ENCODE measurements at regions not wholly inside any gene's neighbourhood (a gene's known extent, or its start where the extent isn't known, plus 50 kb on each side); places are given as distances from the start of the nearest gene placed in this dataset.

DNA sequence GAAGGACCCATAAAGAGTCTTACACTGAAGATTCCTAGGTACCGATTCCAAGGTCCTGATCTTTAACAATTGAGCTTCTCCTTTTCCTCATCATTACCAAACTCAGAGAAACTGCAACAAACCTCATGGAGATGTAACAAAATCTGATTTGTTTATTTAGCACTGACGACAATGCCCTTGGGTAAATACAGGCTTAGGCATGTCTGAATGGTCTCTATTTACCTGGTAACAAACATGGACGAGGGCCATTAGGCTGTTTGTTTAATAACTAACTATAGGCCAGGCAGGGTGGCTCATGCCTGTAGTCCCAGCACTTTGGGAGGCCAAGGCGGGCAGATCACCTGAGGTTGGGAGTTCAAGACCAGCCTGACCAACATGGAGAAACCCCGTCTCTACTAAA is 333.3 kb downstream of the AGTPBP1 start:
- Mint-ChIP-seq H3K9me3 (no peaks in the 10 kb centered on the region), H3K4me3 (no peak overlapping the region), H3K4me1 (ENCODE audit: low read depth) (no peaks in the 10 kb centered on the region), H3K27ac (no peak overlapping the region), H3K27me3 (peaks cover 5% of the 10 kb centered on the region), H3K36me3 (ENCODE audit: low read depth) (no peaks in the 10 kb centered on the region)
- intact Hi-C loops (cut with micrococcal nuclease) = no loop called here
- ATAC-seq = no peak
- POLR2A ChIA-PET = no interaction called here
- CTCF ChIA-PET = no interaction called here
- DNase-seq = no peak
- TF ChIP-seq, protein P1, sequence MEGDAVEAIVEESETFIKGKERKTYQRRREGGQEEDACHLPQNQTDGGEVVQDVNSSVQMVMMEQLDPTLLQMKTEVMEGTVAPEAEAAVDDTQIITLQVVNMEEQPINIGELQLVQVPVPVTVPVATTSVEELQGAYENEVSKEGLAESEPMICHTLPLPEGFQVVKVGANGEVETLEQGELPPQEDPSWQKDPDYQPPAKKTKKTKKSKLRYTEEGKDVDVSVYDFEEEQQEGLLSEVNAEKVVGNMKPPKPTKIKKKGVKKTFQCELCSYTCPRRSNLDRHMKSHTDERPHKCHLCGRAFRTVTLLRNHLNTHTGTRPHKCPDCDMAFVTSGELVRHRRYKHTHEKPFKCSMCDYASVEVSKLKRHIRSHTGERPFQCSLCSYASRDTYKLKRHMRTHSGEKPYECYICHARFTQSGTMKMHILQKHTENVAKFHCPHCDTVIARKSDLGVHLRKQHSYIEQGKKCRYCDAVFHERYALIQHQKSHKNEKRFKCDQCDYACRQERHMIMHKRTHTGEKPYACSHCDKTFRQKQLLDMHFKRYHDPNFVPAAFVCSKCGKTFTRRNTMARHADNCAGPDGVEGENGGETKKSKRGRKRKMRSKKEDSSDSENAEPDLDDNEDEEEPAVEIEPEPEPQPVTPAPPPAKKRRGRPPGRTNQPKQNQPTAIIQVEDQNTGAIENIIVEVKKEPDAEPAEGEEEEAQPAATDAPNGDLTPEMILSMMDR (IDR thresholded peaks at IDR 0.05) = no peak

DNA sequence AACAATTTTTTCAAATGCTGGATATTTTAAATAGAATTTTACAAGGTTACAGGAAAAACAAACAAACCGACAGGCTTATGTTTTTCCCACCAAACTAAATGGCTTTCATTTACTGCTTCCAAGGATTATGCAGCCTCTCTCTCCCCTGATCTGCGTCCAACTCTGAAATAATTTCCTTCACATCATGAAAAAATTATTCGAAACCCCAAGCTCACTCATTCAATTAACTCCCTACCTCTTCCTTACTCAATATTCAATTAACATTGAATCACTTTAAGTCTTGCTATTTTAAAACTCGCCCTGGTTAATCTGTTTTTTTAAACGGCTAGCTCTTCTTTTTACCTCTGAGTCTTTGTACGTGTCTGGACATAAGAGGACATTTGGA is 336.2 kb downstream of the AGTPBP1 start:
- Mint-ChIP-seq H3K27me3 (peaks cover 4% of the 10 kb centered on the region), H3K4me3 (no peak overlapping the region), H3K4me1 (ENCODE audit: low read depth) (no peaks in the 10 kb centered on the region), H3K27ac (no peak overlapping the region), H3K9me3 (no peaks in the 10 kb centered on the region), H3K36me3 (ENCODE audit: low read depth) (no peaks in the 10 kb centered on the region)
- CTCF ChIA-PET = interaction anchor here (1.8 kb wide), 1 partner anchor 26 kb away, joined by 5 read pairs; no protein-coding TSS in a partner anchor
- TF ChIP-seq, protein P1 (IDR thresholded peaks at IDR 0.05) = no peak
- DNase-seq (no peak), ATAC-seq (no peak)
- POLR2A ChIA-PET = no interaction called here
- intact Hi-C loops (cut with micrococcal nuclease) = no loop called here

DNA sequence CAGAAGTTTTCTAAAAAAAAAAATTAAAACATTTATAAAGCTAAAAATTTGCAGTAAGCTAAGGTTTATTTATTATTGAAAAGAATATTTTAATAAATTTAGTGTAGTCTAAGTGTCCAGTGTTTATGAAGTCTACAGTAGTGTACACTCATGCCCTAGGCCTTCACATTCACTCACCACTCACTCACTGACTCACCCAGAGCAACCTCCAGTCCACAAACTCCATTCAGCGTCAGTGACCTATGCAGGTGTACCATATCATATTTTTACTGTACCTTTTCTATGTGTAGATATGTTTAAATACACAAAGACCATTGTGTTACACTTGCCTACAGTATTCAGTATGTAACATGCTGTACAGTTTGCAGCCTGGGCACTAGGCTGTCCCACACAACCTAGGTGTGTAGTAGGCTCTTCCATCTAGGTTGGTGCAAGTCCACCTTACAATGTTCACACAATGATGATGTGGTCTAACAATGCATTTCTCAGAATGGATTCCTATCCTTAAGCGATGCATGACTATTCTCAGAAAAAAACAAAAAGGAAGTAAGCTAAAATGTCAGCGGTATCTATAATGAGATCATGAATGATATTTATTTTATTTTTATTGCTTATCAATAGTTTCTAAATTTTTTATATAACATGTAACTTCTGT is 336.7 kb downstream of the AGTPBP1 start:
- Mint-ChIP-seq H3K36me3 (ENCODE audit: low read depth) (no peaks in the 10 kb centered on the region), H3K27ac (no peak overlapping the region), H3K4me1 (ENCODE audit: low read depth) (no peaks in the 10 kb centered on the region), H3K27me3 (peaks cover 4% of the 10 kb centered on the region), H3K9me3 (no peaks in the 10 kb centered on the region), H3K4me3 (no peak overlapping the region)
- TF ChIP-seq, protein P1 (IDR thresholded peaks at IDR 0.05) = no peak
- POLR2A ChIA-PET = no interaction called here
- CTCF ChIA-PET = interaction anchor here (1.8 kb wide), 1 partner anchor 25 kb away, joined by 5 read pairs; no protein-coding TSS in a partner anchor
- ATAC-seq = no peak
- intact Hi-C loops (cut with micrococcal nuclease) = no loop called here
- no peak for DNase-seq

- peaks cover 4% of the 10 kb centered on the region for H3K27me3 Mint-ChIP-seq
- ATAC-seq = no peak
- TF ChIP-seq, protein P1 (IDR thresholded peaks at IDR 0.05) = no peak
- CTCF ChIA-PET = no interaction called here
- POLR2A ChIA-PET = no interaction called here
- H3K4me3 Mint-ChIP-seq = no peak overlapping the region
- H3K36me3 Mint-ChIP-seq (ENCODE audit: low read depth) = no peaks in the 10 kb centered on the region
- no peaks in the 10 kb centered on the region for H3K9me3 Mint-ChIP-seq
- no peak for DNase-seq
- no peaks in the 10 kb centered on the region for H3K4me1 Mint-ChIP-seq (ENCODE audit: low read depth)
- H3K27ac Mint-ChIP-seq = no peak overlapping the region
- intact Hi-C loops (cut with micrococcal nuclease) = no loop called here
Observed at GRCh38 chr9:85402551-85402950, 339.2 kb downstream of the AGTPBP1 start.

- TF ChIP-seq, protein P1 (IDR thresholded peaks at IDR 0.05) = no peak
- intact Hi-C loops (cut with micrococcal nuclease) = no loop called here
- ATAC-seq = no peak
- ChIA-PET POLR2A (no interaction called here), CTCF (no interaction called here)
- Mint-ChIP-seq H3K4me3 (no peak overlapping the region), H3K9me3 (no peaks in the 10 kb centered on the region), H3K27me3 (peaks cover 4% of the 10 kb centered on the region), H3K36me3 (ENCODE audit: low read depth) (no peaks in the 10 kb centered on the region), H3K4me1 (ENCODE audit: low read depth) (no peaks in the 10 kb centered on the region), H3K27ac (no peak overlapping the region)
- DNase-seq = no peak
Observed at GRCh38 chr9:85401998-85402397, 339.8 kb downstream of the AGTPBP1 start.
